ENCODE measurements at regions not wholly inside any gene's neighbourhood (a gene's known extent, or its start where the extent isn't known, plus 50 kb on each side); places are given as distances from the start of the nearest gene placed in this dataset.

- TF ChIP-seq CTCF (IDR thresholded peaks at IDR 0.05; ENCODE audit: poor library complexity) (no peak), EZH2phosphoT487 (IDR thresholded peaks at IDR 0.05; ENCODE audit: low read depth, severe bottlenecking, unreplicated experiment) (no peak), EZH2 (IDR thresholded peaks at IDR 0.05; ENCODE audit: borderline replicate concordance) (no peak)
Observed at GRCh38 chr10:64458306-64458705, 937.1 kb downstream of the REEP3 start.

Data from hepatocyte (in vitro differentiated cells).